HFF-Myc (cell line): ENCODE measurements at regions not wholly inside any gene's neighbourhood (a gene's known extent, or its start where the extent isn't known, plus 50 kb on each side); places are given as distances from the start of the nearest gene placed in this dataset.
"Not testable (repeated sequence)": the region's sequence is repeated elsewhere in the genome, so short reads cannot be mapped to it uniquely, and the experiment has no call there.

ENCODE experiments used
- DNase-seq: peaks from one replicate; pipeline ENCODE4 v3.0.0-alpha.2; 2011; ENCODE audit warnings: low read depth; ENCODE audit errors: extremely low read depth
- H3K4me3 ChIP-seq: replicated peaks from 2 replicates; pipeline ENCODE4 v1.5.1; 2011; ENCODE audit warnings: low read depth, mild to moderate bottlenecking, control low read depth, low read length
- TF ChIP-seq, protein P1 (sequence below): IDR thresholded peaks from 2 replicates; pipeline ENCODE4 v1.5.1; 2012; ENCODE audit warnings: mild to moderate bottlenecking, low read depth, low read length, control low read depth; ENCODE audit errors: missing control alignments

DNA sequence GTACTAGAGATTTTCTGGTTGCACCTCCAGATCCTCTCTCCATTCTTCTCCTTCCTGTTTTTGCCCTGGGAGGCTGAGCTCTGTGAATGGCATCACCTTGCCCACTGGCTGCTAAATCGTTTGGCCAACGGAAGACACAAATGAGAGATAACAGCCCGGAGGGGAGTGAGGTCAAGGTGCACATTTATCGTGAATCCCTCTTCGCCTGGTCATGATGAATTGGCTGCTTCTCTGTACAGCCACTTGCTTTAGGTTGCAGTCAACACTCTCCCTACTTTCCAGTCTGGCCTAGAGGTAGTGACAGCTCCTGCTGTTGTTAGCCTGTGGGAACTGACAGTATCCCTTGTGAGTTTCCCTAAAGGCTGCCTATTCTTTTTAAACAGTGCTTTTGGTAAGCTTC, 85.4 kb upstream of the CHCHD3 start:
- TF ChIP-seq, protein P1, sequence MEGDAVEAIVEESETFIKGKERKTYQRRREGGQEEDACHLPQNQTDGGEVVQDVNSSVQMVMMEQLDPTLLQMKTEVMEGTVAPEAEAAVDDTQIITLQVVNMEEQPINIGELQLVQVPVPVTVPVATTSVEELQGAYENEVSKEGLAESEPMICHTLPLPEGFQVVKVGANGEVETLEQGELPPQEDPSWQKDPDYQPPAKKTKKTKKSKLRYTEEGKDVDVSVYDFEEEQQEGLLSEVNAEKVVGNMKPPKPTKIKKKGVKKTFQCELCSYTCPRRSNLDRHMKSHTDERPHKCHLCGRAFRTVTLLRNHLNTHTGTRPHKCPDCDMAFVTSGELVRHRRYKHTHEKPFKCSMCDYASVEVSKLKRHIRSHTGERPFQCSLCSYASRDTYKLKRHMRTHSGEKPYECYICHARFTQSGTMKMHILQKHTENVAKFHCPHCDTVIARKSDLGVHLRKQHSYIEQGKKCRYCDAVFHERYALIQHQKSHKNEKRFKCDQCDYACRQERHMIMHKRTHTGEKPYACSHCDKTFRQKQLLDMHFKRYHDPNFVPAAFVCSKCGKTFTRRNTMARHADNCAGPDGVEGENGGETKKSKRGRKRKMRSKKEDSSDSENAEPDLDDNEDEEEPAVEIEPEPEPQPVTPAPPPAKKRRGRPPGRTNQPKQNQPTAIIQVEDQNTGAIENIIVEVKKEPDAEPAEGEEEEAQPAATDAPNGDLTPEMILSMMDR: no peak
- no peak for DNase-seq
- no peak overlapping the region for H3K4me3 ChIP-seq

DNA sequence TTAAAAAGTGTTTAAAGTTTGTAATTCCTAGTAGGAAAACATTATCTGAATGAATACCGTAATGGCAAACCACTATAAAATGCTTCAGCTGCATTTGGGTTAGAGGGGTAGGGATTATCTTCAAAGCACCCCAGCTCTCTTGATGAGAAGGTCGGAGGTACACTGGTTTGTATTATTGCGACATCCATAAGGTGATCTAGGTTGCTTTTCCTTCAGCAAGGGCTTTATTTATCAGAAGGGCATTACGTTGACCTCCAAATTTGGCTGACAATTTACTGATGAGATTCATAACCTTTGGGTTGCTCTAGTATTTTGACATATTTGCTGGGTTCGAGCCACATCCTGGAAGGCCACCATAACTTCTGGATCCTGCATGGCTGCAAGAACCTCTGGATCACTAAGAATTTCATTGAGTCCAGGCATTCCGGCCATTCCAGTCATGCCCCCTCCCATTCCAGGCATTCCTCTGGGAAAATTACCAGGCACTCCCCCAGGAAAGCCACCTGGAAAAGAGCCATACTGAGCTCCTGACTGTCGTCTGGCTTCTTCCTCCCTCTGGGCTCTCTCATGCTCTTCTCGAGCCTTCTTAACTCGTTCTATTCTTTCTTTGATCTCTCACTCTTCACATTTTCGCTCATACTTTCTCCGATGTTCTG, 83.6 kb upstream of the EXOC4 start:
- DNase-seq, H3K4me3 ChIP-seq: not testable (repeated sequence)

DNA sequence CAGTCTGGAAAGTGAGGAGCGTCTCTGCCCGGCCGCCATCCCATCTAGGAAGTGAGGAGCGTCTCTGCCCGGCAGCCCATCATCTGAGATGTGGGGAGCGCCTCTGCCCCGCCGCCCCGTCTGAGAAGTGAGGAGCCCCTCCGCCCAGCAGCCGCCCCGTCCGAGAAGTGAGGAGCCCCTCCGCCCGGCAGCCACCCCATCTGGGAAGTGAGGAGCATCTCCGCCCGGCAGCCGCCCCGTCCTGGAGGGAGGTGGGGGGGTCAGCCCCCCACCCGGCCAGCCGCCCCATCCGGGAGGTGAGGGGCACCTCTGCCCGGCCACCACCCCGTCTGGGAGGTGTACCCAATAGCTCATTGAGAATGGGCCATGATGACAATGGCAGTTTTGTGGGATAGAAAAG, 75.4 kb upstream of the EXOC4 start:
- not testable (repeated sequence) for DNase-seq, H3K4me3 ChIP-seq

DNA sequence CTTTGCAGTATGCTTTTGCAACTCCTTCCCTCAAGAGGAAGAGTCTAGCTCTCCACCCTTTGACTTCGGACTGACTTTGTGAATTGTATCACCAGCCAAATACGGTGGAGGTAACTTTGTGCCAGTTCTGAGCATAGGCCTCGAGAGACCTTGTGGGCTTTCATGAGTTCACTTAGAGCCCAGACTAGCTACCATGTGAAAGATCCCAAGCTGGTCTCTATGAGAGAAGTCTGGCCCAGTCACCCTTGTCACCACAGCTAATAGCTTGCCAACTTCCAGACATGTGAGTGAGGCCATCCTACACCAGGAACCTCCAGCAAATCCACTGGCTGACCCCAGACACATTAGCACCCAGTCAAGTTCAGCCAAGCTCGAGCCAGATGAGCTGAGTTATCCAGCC, 72.2 kb upstream of the EXOC4 start:
- H3K4me3 ChIP-seq: no peak overlapping the region
- TF ChIP-seq, protein P1: no peak
- DNase-seq: no peak

DNA sequence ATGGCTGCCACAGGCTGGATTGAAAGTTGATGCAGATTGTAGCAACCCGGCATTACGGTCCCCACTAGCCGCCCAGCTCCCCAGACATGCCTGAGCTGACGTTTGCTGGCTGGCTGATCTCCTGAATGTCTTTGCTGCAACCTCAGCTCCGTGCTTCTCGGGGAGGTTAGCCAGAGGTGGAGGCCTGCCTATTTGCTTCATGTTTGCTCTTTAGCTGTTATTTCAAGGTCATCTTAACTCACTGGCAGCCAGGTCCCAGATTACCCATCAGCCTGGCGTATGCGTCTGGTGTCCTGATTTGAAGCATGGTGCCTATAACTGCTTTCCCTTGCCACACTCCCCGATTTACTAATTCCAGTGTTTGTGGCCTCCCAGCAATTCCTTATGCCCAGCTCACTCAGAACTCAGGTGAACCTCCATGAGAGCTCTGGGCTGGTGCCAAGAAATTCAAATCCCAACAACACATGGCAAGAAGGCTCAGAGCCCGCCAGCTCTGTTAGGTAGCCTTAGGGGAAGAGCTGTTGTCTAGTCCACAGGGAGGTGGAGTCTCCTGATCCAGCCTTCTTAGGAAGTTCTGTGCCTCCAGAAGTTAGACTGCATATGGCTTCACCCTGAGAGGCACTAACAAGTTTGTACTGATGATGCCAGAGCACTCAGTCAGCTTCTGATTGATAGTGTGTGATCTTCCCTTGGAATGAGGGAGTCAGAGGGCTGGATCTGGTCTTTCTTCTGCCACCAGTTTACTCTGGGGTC, 69.7 kb upstream of the EXOC4 start:
- no peak for DNase-seq
- TF ChIP-seq, protein P1: no peak

DNA sequence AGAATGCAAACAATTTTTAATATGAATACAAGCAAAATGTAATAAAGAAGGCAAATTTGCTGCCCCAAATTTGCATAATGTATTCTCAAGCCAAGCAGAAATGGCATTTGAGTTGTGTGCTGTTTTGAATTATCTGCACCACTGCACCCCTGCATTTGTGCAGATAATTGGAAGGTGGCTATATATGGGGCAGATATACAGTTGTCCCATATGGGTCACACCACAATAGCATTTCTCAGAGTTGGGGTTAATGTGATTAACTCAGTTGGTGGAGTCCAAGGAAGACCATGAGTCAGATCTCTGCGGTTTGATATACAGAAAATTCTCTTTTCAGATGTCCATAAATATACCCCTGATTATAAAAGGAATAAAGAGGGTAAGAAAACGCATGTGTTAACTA, 68.9 kb upstream of the EXOC4 start:
- H3K4me3 ChIP-seq: no peak overlapping the region
- TF ChIP-seq, protein P1: no peak
- no peak for DNase-seq

More for the DNA sequence above, 69.7 kb upstream of the EXOC4 start:
- H3K4me3 ChIP-seq: no peak overlapping the region

DNA sequence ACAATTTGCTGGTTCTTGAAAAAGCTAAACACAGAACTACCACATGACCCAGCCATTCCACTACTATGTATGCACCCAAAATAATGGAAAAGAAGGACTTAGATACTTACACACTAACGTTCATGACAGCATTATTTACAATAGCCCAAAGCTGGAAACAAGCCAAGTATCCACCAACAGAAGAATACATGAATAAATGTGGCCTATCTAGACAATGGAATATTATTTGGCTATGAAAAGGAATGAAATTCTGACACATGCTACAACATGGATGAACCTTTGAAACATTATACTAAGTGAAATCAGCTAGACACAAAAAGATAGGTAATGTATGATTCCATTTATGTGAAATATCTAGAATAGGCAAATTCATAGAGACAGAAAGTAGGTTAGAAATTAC, 67.4 kb upstream of the EXOC4 start:
- no peak for DNase-seq
- TF ChIP-seq, protein P1: no peak
- no peak overlapping the region for H3K4me3 ChIP-seq

DNA sequence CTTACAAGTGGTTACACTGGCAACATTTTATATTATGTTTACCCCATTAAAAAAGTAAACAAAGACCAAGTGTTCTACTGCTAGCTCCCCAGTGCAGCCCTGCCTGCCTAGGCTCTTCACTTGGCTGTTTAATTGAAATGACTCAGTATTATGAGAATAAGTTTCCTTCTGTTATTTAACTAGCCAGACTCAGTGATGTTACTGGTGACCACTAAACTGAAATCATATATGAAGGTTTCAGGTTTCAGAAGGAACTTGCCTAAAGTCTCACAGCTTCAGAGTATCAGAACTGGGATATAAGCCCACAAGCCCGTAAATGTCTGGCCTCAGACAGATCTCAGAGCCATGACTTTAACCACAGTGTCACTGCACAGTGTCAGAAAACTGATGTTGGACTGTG, 66.8 kb upstream of the EXOC4 start:
- no peak overlapping the region for H3K4me3 ChIP-seq
- TF ChIP-seq, protein P1: no peak

More for the DNA sequence above, 66.8 kb upstream of the EXOC4 start:
- DNase-seq: no peak
